ENCODE measurements at regions not wholly inside any gene's neighbourhood (a gene's known extent, or its start where the extent isn't known, plus 50 kb on each side); places are given as distances from the start of the nearest gene placed in this dataset.

GRCh38 chr4:187839765-187840164 is 155.8 kb upstream of the ZFP42 start:
- TF ChIP-seq, protein P1, sequence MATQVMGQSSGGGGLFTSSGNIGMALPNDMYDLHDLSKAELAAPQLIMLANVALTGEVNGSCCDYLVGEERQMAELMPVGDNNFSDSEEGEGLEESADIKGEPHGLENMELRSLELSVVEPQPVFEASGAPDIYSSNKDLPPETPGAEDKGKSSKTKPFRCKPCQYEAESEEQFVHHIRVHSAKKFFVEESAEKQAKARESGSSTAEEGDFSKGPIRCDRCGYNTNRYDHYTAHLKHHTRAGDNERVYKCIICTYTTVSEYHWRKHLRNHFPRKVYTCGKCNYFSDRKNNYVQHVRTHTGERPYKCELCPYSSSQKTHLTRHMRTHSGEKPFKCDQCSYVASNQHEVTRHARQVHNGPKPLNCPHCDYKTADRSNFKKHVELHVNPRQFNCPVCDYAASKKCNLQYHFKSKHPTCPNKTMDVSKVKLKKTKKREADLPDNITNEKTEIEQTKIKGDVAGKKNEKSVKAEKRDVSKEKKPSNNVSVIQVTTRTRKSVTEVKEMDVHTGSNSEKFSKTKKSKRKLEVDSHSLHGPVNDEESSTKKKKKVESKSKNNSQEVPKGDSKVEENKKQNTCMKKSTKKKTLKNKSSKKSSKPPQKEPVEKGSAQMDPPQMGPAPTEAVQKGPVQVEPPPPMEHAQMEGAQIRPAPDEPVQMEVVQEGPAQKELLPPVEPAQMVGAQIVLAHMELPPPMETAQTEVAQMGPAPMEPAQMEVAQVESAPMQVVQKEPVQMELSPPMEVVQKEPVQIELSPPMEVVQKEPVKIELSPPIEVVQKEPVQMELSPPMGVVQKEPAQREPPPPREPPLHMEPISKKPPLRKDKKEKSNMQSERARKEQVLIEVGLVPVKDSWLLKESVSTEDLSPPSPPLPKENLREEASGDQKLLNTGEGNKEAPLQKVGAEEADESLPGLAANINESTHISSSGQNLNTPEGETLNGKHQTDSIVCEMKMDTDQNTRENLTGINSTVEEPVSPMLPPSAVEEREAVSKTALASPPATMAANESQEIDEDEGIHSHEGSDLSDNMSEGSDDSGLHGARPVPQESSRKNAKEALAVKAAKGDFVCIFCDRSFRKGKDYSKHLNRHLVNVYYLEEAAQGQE (IDR thresholded peaks at IDR 0.05; ENCODE audit: insufficient read depth in 1 of 2, low read depth in 2 of 2, low read length in 2 of 2), result no peak
- no peak for TF ChIP-seq POLR2AphosphoS5 (IDR thresholded peaks at IDR 0.05; ENCODE audit: low read depth, low read length)
